ENCODE measurements at regions not wholly inside any gene's neighbourhood (a gene's known extent, or its start where the extent isn't known, plus 50 kb on each side); places are given as distances from the start of the nearest gene placed in this dataset.

GRCh38 chr1:163864207-163864606 is 542.5 kb downstream of the NUF2 start:
- TF ChIP-seq POLR2A (IDR thresholded peaks at IDR 0.05) = no peak
- TF ChIP-seq CTCF (IDR thresholded peaks at IDR 0.05) = no peak
